Neural cell (in vitro differentiated cells): ENCODE measurements at regions not wholly inside any gene's neighbourhood (a gene's known extent, or its start where the extent isn't known, plus 50 kb on each side); places are given as distances from the start of the nearest gene placed in this dataset.

ENCODE experiments used
- EP300 ChIP-seq: fragments of 450-650 bp; conservative IDR thresholded peaks from 2 replicates; pipeline ENCODE4 v1.6.1; 2014; ENCODE audit warnings: antibody characterized with exemption, mild to moderate bottlenecking, moderate library complexity; ENCODE audit not compliant: poor library complexity, severe bottlenecking
- EZH2 ChIP-seq: fragments of 200-600, 300-800 bp; shearing (Covaris generic), sonication (generic); IDR thresholded peaks from 2 replicates; pipeline ENCODE4 v1.6.1; 2014; ENCODE audit warnings: antibody characterized with exemption, low read length, borderline replicate concordance, mild to moderate bottlenecking; ENCODE audit not compliant: insufficient read depth, poor library complexity, severe bottlenecking
- MXI1 ChIP-seq: fragments of 450-650 bp; conservative IDR thresholded peaks from 2 replicates; pipeline ENCODE4 v1.6.1; 2014; ENCODE audit warnings: antibody characterized with exemption, mild to moderate bottlenecking; ENCODE audit not compliant: poor library complexity, severe bottlenecking
- POLR2AphosphoS5 ChIP-seq: IDR thresholded peaks from 2 replicates; pipeline ENCODE4 v1.6.1; 2012
- RAD21 ChIP-seq: fragments of 450-650 bp; conservative IDR thresholded peaks from 2 replicates; pipeline ENCODE4 v1.6.1; 2014; ENCODE audit warnings: antibody characterized with exemption, mild to moderate bottlenecking, moderate library complexity
- SMC3 ChIP-seq: fragments of 450-650 bp; conservative IDR thresholded peaks from 2 replicates; pipeline ENCODE4 v1.6.1; 2014; ENCODE audit warnings: antibody characterized with exemption, mild to moderate bottlenecking, moderate library complexity; ENCODE audit not compliant: poor library complexity
- TAF1 ChIP-seq: IDR thresholded peaks from 2 replicates; pipeline ENCODE4 v1.6.1; 2012; ENCODE audit warnings: low read depth
- TF ChIP-seq, protein P1 (sequence below): fragments of 450-650 bp; IDR thresholded peaks from 2 replicates; pipeline ENCODE4 v1.5.1; 2014; ENCODE audit warnings: antibody characterized with exemption, mild to moderate bottlenecking, moderate library complexity; ENCODE audit not compliant: poor library complexity, severe bottlenecking
- TF ChIP-seq, protein P2 (sequence below): IDR thresholded peaks from 2 replicates; pipeline ENCODE4 v1.6.1; 2012; ENCODE audit warnings: borderline replicate concordance

DNA sequence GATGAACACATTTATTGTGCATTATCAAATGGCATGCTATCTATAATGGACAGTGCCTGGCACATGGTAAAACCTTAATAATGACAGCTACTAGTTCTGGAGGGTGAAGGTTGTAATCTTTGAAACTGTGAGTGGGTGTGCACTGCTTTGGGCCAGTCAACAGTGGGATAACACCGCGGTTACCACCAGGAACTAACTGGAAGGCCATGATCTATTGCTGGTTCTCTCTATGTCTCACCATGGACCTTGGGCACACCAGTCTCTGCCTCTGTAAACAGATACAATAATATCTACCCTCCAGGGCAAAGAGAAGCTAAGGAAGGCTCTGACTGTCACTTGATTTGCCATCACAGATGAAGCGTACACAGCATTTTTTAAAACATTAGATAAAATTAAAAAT, 198.6 kb upstream of the ESRRG start:
- TF ChIP-seq, protein P1, sequence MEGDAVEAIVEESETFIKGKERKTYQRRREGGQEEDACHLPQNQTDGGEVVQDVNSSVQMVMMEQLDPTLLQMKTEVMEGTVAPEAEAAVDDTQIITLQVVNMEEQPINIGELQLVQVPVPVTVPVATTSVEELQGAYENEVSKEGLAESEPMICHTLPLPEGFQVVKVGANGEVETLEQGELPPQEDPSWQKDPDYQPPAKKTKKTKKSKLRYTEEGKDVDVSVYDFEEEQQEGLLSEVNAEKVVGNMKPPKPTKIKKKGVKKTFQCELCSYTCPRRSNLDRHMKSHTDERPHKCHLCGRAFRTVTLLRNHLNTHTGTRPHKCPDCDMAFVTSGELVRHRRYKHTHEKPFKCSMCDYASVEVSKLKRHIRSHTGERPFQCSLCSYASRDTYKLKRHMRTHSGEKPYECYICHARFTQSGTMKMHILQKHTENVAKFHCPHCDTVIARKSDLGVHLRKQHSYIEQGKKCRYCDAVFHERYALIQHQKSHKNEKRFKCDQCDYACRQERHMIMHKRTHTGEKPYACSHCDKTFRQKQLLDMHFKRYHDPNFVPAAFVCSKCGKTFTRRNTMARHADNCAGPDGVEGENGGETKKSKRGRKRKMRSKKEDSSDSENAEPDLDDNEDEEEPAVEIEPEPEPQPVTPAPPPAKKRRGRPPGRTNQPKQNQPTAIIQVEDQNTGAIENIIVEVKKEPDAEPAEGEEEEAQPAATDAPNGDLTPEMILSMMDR: no peak
- TF ChIP-seq EZH2: no peak
- TF ChIP-seq, protein P2, sequence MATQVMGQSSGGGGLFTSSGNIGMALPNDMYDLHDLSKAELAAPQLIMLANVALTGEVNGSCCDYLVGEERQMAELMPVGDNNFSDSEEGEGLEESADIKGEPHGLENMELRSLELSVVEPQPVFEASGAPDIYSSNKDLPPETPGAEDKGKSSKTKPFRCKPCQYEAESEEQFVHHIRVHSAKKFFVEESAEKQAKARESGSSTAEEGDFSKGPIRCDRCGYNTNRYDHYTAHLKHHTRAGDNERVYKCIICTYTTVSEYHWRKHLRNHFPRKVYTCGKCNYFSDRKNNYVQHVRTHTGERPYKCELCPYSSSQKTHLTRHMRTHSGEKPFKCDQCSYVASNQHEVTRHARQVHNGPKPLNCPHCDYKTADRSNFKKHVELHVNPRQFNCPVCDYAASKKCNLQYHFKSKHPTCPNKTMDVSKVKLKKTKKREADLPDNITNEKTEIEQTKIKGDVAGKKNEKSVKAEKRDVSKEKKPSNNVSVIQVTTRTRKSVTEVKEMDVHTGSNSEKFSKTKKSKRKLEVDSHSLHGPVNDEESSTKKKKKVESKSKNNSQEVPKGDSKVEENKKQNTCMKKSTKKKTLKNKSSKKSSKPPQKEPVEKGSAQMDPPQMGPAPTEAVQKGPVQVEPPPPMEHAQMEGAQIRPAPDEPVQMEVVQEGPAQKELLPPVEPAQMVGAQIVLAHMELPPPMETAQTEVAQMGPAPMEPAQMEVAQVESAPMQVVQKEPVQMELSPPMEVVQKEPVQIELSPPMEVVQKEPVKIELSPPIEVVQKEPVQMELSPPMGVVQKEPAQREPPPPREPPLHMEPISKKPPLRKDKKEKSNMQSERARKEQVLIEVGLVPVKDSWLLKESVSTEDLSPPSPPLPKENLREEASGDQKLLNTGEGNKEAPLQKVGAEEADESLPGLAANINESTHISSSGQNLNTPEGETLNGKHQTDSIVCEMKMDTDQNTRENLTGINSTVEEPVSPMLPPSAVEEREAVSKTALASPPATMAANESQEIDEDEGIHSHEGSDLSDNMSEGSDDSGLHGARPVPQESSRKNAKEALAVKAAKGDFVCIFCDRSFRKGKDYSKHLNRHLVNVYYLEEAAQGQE: no peak
- TF ChIP-seq MXI1: no peak
- TF ChIP-seq POLR2AphosphoS5: no peak
- no peak for TF ChIP-seq TAF1
- no peak for TF ChIP-seq RAD21
- no peak for TF ChIP-seq EP300
- no peak for TF ChIP-seq SMC3
